GDM1 (cell line): ENCODE measurements at regions not wholly inside any gene's neighbourhood (a gene's known extent, or its start where the extent isn't known, plus 50 kb on each side); places are given as distances from the start of the nearest gene placed in this dataset.
"Not testable (repeated sequence)": the region's sequence is repeated elsewhere in the genome, so short reads cannot be mapped to it uniquely, and the experiment has no call there.

Source experiments
- DNase-seq: peaks from one replicate; lab custom pipeline; 2025; lab: John Stamatoyannopoulos, UW

DNA sequence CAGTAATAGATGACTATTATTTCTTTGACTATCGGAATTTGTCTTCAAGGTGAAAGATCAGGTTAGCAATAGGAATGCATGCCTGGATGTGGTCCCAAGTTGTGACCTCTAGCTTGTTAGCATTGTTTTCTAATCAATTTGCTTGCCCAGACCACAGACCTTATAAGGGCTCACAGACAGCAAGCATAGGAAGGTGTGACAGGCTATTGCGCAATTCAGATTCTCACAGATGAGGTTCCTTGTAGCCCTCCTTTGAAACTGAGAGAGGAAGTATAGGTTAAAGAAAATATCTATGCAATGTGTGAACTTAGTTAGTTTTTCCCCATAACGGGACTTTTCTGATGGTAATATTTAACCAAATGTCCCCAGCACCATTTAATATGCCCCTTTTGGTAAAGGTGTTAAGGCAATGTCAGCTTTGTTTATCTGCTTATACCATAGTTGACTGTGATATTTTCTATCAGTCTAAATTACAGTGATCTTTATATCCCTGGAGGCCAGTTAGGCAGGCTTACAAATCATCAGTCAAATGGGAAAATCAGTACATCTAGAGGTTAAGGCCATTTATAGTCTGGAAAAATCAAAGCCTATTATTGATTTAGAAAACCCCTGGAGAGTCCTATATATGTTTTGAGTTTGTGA, 168.1 kb upstream of the MBNL1 start:
- no peak for DNase-seq

DNA sequence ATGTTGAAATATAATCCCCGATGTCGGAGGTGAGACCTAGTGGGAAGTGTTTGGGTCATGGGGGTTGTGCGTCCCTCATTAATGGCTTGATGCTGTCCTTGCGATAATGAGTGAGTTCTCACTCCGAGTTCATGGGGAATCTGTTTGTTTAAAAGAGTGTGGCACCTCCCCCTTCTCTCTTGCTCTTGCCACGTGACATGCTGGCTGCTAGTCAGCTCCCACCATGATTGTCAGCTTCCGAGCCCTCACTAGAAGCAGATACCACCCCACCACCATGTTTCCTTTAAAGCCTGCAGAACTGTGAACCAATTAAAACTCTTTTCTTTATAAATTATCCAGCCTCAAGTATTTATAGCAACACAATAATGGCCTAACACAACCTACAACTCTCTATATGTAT, 166.3 kb upstream of the MBNL1 start:
- DNase-seq = no peak

DNA sequence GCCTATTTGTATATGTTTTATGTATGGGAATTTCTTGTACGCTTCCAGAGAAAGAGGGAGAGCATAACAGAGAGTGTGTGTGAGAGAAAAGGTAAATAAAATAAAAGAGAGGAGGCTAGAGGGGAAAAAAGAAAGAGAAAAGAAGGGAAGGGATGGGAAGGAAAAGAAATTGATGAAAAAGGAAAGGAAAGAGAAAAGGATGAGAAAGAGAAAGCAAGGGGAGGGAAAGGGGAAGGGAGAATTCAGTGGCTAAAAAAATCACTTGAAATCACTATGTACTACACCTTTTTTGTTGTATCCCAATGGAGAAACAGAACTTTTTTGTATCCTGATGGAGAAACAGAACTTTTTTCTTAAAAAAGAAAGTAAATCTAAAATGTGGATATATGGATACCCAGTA, 165.5 kb upstream of the MBNL1 start:
- no peak for DNase-seq

DNA sequence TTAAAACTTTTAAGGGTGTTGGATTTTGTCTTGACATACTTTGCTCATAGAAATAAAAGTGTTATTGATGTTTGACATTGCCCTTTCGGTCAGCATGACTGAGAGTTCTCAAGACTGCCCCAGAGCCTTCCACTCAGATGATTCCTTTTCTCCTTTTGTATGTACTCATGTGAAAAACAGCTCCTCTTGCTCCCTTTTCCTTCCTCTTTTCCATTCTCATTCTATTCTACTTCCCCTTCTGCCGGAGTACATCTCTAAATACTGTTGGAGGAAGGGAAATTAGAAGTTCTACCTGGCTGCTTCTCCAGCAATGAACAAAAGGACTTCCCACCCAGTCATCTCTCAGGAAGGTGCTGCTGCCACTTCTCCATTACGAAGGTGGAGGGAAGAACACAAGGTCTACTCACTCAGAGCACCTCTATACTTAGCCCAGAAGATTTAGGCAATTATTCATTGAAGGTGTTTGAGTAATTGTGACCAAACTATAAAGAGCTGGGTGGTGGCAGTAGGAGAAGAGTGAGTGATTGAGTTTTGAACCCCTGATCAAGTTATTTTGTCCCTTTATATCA, 163.8 kb upstream of the MBNL1 start:
- peak; percentile 29 for DNase-seq

DNA sequence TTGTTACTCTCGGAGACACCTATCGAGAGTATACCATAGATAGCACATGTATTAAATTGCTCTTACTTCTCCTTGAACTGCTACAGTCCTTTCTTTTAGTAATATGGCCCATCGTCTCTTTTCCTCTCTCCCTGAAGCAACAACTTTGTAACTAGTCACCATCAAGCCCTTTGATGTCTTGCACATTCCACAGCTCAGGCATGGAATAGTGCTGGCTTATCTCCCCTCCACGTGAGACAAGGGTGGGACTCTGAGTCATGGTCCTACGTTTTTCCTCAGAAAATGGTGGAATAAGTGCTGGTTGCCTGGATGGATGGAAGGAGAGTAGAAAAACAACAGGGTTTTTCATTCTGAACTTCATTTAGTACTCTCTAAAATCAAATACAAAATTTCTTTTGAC, 163.3 kb upstream of the MBNL1 start:
- no peak for DNase-seq

DNA sequence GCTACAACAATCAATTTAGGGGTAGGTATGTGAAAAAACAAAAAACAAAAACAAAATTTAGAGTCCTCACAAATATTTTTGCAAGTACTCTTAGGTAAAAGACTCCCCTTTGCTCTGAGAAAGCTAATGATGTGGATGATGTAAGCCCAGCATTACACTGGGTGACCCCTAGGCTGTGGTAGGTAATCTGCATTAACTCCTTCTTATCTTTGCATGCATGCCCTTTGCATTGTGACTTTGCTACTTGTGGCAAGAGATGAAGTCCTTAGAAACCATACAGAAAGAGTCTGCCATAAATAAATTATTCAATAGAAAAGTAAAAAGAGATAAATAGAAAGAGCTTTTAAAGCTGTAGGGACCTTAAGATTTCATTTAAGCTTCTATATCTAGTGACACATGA, 159.7 kb upstream of the MBNL1 start:
- DNase-seq = no peak

DNA sequence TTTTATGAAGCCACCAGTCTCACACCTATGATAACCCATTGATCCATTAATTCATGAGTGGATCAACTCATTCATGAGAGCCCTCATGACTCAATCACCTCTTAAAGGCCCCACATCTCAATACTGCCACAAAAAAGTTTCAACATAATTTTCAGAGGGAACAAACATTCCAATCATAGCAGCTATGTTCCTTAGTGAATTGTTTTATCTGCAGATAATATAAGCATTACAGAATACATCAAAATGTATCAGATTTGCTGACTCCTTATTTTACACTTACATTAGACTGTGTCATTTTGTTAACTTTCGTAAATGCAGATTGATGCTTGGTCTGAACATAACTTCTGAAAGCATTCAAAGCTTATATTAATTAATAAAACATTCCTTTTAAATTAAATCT, 155.3 kb upstream of the MBNL1 start:
- DNase-seq = no peak

DNA sequence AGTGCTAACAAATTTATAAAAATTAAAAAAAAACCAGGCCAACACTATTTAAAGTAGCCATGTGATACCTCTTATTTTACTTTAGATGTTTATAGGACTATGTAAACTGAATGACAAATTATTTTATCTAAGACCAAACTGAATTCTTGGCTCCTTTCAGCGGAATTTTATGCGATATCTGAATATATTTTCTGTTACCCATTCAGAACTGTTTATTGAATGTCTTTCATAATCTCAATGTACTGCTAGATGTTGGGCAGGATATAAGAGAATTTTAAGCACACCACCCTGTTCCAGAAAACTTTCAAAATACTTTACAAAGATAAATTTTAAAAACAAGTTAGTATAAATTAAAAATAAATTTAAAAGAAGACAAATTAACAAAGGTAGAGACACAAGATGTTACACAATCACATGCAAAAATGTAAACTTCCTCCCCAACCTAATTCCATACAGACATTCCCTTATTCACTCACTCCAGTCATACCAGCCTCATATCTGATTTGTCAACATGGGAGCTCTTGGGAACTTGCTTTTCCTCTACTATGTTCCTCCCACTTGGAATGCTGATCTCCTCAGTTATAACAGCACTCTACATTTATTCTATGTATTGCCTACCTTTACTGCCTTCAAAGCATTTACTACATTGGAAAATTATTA, 154.6 kb upstream of the MBNL1 start:
- no peak for DNase-seq

DNA sequence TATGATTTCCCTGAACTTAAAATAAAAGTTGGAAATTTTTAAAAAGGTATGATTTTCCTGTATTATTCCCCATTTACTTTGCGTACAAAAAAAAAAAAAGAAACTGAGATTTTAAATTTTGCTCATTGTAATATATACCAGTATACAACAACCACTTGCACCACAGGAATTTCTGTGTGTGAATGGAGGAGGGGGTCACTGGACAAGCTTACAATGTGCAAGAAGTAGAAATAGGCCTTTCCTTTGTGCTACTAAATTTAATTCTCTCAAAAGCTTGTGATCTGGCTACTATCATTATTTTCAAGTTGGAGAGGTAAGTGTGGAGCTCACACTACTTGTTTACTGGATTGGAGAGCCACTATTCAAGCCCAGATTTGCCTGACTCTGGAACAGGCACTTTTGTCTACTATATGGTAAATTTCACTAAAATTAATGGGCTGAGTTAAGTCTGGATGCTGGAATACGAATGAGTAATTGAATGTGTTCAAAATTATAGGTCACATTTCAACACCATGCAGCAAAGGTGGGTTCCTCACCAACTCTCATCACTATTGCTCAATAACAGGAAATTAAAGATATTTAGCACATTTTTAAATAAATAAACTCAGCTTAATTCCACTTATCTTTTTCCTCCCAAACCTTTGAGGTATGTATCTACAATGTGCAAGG, 148.0 kb upstream of the MBNL1 start:
- no peak for DNase-seq

DNA sequence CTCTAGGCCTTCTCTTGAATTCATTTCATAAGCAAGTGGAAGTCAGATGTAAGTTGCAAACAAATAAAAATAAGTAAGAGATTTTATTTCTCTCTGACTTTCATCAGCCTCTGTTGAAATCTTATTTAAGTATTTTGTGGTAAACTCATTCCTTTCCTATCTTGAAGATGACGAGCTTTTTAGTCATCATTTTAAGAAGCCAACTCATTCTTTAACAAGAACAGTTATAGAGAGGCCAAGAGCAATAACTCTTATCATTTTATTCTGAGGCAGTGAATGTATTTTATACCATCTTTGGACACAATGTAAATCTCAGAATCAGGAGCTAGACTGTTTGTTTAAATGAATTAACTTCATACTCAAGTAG, 147.5 kb upstream of the MBNL1 start:
- no peak for DNase-seq

DNA sequence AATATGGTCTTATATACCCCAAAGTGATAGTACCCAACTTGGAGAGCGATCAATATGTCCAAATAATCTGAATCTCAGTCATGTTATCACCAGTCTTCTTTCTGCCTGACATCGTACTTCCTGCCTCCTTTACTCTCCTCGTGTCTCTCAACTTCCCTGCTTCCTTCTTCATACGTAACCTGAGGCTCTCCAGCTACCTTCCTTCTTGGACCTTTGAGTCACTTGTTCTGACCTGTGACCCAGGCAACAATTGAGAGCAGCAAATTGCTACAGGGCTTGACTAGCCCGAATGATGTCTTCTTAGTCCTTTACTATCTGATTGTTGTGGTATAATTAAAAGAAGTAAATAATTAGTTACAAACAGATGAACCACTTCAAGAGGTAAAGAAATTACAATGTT, 145.9 kb upstream of the MBNL1 start:
- no peak for DNase-seq

DNA sequence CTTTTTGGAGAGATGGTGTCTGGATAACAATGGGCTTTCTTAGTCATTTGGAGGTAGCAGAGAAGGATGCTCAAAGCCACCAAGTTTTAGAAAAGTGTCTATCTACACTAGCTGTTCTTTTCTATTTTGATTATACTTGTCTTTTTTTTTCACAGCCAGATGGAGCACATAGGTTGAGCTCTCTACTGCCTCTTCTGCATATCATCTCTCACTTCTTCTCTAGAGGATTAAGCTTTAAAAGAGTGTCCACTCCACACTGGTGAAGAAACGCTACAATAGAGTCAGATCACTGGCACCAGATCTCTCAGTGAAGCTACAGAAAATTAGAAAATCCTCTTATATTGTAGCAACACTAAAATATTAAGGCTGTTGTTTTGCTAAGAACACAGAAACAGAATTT, 145.3 kb upstream of the MBNL1 start:
- no peak for DNase-seq

DNA sequence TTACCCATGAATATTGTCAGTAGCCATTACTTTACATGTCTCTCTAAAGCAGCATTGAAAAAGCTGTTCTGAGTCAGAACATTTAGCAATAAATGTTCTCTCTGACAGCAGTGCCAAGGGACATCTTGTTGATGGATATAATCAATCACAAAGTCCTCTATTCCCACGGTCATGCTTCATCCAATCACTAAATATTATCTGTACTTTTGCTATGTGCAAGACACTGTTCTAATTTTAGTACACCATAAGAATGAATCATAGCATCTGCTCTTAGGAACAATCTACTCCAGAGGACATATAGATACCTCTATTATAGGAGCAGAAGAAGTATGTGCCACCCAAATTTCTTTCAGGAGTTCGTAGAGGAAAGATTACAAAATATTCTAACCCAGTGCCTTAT, 142.5 kb upstream of the MBNL1 start:
- DNase-seq = no peak

DNA sequence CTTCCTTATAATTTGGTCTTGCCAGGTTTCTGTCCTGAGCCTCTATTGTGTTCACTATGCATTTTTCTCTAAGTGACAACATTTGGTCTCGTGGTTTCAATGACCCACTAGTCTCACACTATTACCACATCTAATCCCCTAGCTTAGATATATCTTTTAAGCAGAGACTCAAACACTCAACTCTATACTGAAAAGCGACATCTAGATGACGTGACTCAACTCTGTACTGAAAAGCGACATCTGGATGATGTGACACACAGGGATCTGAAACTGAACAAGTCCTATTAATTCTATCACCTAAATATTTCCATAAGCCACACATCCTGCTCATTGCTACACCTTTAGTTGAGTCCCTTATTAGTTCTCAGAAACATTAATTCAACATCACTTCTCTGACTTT, 141.7 kb upstream of the MBNL1 start:
- DNase-seq = no peak

DNA sequence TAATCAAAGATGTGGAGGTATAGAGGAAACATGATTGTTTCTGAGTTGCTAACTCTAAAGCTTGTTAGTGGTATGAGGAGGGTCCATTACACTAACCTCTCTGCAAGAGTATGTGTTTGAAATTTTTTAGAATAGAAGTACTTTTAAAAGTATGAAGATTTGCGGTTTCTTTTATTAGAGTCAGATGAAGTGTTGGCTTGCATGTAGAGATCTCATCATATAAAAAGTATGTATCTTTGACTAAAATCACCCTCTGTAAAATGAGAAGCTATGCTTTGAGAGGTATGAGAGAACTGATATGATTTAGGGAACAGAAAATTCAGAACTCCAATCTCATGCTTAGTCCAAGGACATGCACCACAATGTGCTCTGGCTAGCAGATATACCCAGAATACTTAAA, 140.4 kb upstream of the MBNL1 start:
- DNase-seq = no peak

DNA sequence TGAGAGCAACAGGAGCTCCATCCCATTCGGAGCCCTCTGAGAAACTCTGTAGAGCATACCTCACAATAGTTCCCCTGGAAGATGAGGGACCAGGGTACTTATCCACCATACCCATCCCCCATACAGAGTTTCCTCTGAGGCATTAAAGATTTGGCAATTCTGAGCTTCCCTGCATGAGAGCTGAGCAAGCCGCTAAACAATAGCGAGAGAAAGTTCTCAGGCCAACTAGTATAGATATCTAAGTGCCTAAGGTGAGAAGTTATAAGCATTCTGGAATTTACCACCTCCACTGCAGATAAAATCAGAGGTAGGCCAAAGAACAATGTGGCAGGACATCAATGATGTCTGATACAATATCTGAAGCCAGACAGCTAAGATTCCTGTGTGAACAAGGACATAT, 129.1 kb upstream of the MBNL1 start:
- DNase-seq = no peak

DNA sequence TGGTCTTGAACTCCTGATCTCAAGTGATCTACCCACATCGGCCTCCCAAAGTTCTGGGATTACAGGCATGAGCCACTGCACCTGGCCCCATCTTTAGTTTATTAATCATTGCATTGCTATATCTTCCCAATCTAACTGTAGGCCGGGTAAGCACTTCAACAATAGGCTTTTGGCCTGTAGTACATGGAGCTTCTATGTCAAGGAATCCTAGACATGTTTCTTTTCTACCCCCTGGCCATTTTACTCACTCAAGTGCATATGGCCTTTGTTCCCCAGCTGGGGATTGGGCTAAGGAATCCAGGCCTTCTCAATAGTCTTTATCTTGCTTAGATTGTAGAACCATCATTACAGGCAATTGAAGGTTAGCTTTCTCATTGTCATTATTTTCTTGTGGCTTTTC, 122.3 kb upstream of the MBNL1 start:
- no peak for DNase-seq

DNA sequence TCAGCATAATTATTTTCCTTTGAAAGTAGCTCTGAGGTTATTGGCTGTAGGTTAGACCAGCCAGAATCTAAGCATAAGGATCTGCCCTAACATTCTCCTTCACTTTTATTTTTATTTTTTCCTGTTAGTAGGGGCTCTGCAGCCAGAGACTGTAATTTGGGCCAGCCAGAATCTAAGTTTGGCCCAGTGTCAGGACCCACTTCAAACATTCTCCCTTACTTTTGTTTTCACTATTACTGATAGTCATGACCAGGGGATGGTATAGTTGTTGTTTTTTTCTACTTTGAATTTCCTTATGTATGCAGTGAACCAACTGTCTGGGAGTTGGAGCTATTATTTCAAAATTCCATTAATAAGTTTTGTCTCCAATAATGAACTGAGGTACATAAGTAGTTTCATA, 121.0 kb upstream of the MBNL1 start:
- no peak for DNase-seq

DNA sequence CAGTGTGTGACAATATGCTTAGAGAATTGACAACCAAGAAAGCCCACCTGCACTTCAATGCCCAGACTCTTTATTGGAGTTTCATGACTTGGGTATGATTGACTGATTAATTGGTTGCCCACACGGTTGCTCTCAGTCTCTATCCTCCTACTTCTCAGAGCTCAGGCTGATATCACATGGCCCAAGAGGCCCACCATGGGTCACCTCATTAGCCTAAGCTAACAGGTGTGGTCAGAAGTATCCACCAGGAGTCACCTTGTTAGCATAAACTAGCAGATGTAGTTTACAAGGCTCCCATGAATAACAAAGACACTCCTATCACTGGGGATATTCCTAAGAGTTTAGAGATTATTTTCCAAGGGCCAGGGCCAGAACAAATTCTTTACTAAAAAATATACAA, 120.2 kb upstream of the MBNL1 start:
- DNase-seq = no peak

DNA sequence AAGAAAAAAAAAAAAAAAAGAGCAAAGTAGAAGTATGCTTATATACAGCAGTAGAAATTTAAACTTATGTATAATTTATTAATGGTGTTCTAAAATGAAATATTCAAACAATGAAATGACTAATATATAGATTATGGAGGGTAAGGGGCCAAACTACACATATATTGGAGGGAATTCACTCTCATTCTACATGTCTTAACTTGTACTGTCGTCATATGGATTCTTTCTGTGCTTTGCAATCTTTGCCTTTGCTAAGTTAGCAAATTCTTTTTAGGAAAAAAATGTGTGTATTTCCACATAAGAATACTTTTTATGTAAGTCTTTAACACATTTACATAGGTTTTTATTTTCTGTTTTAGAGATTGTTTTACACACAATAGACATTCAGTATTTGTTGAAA, 118.9 kb upstream of the MBNL1 start:
- no peak for DNase-seq

DNA sequence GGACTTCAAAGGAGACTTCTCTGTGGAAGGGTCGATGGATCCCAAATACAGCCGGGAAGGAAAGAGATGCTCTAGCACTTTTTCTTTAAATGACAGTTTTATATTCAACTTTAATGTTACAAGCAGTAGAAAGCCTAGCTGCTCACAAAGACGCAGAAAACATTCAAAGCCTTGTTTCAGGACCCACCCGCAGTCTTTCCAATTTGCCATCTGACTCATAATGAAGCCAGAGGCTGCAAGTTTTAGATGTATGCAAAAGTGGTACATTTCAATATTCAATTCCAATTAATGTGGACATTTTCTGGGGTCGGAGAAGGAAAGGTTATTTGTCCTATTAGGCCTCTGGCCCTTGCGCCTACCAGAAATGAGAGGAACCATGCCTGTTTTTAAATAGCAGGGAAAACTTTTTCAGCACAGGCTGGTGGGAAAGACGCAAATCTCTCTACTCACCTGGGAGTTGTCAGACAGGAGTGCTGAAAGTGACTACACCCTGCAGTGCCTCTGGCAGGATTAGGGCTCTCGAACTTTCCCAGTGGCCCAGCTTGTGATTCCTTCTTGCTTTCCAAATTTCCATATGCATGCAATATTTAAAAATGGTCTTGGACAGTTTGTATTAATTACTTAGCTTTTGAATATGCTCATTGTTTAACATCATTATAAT, 117.4 kb upstream of the MBNL1 start:
- DNase-seq = no peak

DNA sequence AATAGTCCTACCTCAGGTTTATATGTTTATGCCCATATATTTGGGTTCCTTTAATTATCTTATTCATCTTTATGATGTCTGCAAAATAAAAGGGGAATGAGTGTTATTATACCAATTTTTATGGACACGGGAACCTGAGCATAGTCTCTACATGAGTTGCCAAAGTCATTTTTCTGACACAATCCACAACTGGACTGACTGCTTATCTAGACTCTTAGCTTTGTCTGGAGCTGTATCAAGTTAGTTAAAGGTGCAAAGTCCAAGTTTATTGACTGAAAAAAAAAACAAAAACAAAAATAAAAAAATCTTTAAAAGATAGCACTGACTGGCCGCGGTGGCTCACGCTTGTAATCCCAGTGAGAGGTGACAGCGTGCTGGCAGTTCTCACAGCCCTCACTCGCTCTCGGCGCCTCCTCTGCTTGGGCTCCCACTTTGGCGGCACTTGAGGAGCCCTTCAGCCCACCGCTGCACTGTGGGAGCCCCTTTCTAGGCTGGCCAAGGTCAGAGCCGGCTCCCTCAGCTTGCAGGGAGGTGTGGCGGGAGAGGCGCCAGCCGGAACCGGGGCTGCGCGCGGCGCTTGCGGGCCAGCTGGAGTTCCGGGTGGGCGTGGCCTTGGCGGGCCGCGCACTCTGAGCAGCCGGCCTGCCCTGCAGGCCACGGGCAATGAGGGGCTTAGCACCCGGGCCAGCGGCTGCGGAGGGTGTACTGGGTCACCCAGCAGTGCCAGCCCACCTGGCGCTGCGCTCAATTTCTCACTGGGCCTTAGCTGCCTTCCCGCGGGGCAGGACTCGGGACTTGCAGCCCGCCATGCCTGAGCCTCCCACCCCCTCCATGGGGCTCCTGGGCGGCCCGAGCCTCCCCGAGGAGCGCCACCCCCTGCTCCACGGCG, 116.6 kb upstream of the MBNL1 start:
- not testable (repeated sequence) for DNase-seq
